ENCODE measurements at regions not wholly inside any gene's neighbourhood (a gene's known extent, or its start where the extent isn't known, plus 50 kb on each side); places are given as distances from the start of the nearest gene placed in this dataset.

- no peak for DNase-seq (ENCODE audit: low read depth)
Observed at GRCh38 chr4:132838244-132838643, 310.9 kb upstream of the PCDH10 start.

GRCh38 chr4:132839070-132839469, 310.0 kb upstream of the PCDH10 start:
- no peak for DNase-seq (ENCODE audit: low read depth)

- no peak for DNase-seq (ENCODE audit: low read depth)
Observed at GRCh38 chr4:132859929-132860328, 289.2 kb upstream of the PCDH10 start.

- DNase-seq (ENCODE audit: low read depth): no peak
Observed at GRCh38 chr4:132860976-132861375, 288.1 kb upstream of the PCDH10 start.

GRCh38 chr4:132863619-132864018, 285.5 kb upstream of the PCDH10 start:
- DNase-seq (ENCODE audit: low read depth): no peak

GRCh38 chr4:132865458-132865857, 283.6 kb upstream of the PCDH10 start:
- DNase-seq (ENCODE audit: low read depth): no peak

GRCh38 chr4:132865922-132866321, 283.2 kb upstream of the PCDH10 start:
- no peak for DNase-seq (ENCODE audit: low read depth)

- no peak for DNase-seq (ENCODE audit: low read depth)
Observed at GRCh38 chr4:132866616-132867015, 282.5 kb upstream of the PCDH10 start.

GRCh38 chr4:132893787-132894186, 255.3 kb upstream of the PCDH10 start:
- DNase-seq (ENCODE audit: low read depth): no peak

GRCh38 chr4:132901224-132901623, 247.9 kb upstream of the PCDH10 start:
- DNase-seq (ENCODE audit: low read depth): no peak

GRCh38 chr4:132910229-132910748, 238.8 kb upstream of the PCDH10 start:
- no peak for DNase-seq (ENCODE audit: low read depth)

GRCh38 chr4:132918096-132918495, 231.0 kb upstream of the PCDH10 start:
- DNase-seq (ENCODE audit: low read depth): no peak

- DNase-seq (ENCODE audit: low read depth): no peak
Observed at GRCh38 chr4:132923516-132923915, 225.6 kb upstream of the PCDH10 start.

GRCh38 chr4:132934911-132935310, 214.2 kb upstream of the PCDH10 start:
- no peak for DNase-seq (ENCODE audit: low read depth)

- DNase-seq (ENCODE audit: low read depth): no peak
Observed at GRCh38 chr4:132955146-132955545, 193.9 kb upstream of the PCDH10 start.

GRCh38 chr4:132956962-132957361, 192.1 kb upstream of the PCDH10 start:
- no peak for DNase-seq (ENCODE audit: low read depth)

- no peak for DNase-seq (ENCODE audit: low read depth)
Observed at GRCh38 chr4:132958457-132959263, 190.4 kb upstream of the PCDH10 start.

- peak; percentile 9 for DNase-seq (ENCODE audit: low read depth)
Observed at GRCh38 chr4:132981611-132982010, 167.5 kb upstream of the PCDH10 start.

GRCh38 chr4:132982151-132982550, 166.9 kb upstream of the PCDH10 start:
- DNase-seq (ENCODE audit: low read depth): peak; percentile 31

- DNase-seq (ENCODE audit: low read depth): peak; percentile 7
Observed at GRCh38 chr4:132991111-132991510, 158.0 kb upstream of the PCDH10 start.

GRCh38 chr4:132992686-132993085, 156.4 kb upstream of the PCDH10 start:
- DNase-seq (ENCODE audit: low read depth): peak; percentile 14

- DNase-seq (ENCODE audit: low read depth): no peak
Observed at GRCh38 chr4:132998585-132999230, 150.4 kb upstream of the PCDH10 start.

- DNase-seq (ENCODE audit: low read depth): peak; percentile 27
Observed at GRCh38 chr4:133000012-133000411, 149.1 kb upstream of the PCDH10 start.
